ENCODE measurements at regions not wholly inside any gene's neighbourhood (a gene's known extent, or its start where the extent isn't known, plus 50 kb on each side); places are given as distances from the start of the nearest gene placed in this dataset.
"Not testable (repeated sequence)": the region's sequence is repeated elsewhere in the genome, so short reads cannot be mapped to it uniquely, and the experiment has no call there.

DNA sequence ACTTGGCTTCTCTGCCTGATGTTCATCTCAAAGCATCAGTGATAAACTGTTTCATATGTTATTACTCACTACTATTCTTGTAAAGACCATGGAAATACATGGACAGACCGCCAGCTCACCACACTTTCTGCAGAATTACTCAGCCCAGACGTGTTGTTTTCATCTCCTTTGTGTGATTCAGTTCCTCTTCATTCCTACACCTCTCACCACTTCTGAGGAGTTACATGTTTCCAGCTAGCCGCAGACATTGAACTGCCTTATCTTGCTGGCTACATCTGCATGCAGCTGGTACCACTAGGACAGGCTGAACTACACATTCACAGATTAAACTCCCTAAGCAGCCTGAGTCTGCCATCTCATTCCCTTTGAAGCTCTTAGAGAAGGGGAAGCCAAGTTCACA lies 443.2 kb upstream of the FGF16 start:
- DNase-seq: peak; percentile 62

DNA sequence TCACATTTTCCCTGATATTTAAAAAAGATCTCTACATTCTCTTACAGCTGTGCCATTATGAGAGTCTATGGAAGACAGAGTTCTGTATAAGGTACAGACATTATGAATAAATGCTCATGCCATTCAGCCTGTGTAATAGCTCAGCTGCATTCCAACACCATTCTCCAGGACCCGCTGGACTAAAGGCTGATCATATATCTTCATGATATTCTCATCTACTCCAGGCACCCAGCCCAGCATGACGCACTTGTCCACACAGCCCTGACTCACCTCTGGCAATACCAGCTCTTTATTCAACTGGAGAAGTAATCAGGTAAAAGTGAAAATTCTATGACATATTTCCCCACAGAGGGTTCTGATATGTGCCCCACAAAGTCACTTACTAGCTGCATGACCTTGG lies 437.5 kb upstream of the FGF16 start:
- no peak for DNase-seq

DNA sequence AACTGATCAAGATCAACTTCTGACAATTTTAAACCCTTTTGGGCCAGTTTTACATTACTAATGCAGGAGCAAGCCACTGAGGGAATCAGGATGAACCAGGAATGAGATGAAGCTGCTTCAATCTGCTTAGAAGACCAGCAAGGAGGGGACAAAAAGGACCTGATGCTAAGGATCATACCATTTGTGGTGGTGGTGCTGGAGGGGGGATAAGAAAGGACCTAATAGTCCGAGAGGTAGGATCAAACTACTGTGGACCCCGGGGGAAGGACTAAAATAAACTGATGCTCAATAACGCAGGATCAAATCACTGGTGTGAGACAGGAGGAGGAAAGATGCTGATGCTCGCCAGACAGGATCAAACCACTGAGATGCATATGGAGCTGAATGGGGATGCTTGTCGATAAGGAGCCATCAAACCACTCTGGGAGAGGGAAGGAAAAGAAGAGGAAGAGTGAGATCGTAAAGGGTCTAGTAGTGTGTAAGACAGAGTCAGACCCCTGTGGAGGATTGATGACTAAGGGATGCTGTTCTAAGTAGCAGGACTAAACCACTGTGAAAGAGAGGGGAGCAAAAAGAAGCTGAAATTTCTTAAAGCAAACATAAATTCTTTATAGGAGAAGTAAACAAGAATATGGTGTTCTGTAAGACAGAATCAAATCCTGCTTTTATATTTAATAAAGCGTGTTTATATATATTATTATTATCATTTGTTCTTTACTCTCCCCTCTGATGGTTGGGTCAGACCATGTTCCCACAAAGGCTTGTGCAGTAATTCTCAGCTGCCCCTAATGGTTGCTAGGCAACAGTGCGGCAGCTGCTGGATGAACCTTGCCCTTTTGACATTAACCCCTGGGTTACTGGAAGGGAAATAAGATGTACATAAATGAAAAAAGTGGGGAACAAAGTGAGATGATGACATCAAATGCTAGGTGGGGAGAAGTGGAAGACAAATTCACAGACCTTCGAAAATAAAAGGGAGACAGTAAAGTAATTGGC lies 432.5 kb upstream of the FGF16 start:
- DNase-seq: no peak

DNA sequence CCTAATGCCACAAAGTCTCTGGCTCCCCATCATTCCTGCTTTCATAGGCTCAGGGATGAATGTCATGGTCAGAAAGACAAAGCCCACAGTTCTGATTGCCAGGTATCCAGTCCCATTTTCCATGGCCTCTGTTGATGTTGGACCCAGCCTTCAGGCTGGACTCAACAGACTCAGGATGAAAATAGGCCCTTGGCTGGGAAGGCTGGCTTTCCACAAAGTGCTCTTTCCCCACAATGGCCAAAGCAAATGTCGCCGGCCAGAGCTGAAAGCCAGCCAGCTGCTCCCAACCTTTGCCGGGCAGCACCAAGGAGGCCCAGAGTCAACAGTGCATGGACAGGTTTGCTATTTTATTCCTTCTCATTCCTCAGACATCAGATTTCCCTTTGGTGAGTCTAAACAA lies 430.1 kb upstream of the FGF16 start:
- DNase-seq: no peak

DNA sequence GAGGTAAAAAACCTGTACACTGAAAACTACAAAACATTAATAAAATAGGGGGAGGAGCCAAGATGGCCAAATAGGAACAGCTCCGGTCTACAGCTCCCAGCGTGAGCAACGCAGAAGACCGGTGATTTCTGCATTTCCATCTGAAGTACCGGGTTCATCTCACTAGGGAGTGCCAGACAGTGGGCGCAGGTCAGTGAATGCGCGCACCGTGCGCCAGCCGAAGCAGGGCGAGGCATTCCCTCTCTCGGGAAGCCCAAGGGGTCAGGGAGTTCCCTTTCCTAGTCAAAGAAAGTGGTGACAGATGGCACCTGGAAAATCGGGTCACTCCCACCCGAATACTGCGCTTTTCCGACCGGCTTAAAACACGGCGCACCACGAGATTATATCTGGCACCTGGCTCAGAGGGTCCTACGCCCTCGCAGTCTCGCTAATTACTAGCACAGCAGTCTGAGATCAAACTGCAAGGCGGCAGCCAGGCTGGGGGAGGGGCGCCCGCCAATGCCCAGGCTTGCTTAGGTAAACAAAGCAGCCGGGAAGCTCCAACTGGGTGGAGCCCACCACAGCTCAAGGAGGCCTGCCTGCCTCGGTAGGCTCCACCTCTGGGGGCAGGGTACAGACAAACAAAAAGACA lies 400.9 kb upstream of the FGF16 start:
- not testable (repeated sequence) for DNase-seq

DNA sequence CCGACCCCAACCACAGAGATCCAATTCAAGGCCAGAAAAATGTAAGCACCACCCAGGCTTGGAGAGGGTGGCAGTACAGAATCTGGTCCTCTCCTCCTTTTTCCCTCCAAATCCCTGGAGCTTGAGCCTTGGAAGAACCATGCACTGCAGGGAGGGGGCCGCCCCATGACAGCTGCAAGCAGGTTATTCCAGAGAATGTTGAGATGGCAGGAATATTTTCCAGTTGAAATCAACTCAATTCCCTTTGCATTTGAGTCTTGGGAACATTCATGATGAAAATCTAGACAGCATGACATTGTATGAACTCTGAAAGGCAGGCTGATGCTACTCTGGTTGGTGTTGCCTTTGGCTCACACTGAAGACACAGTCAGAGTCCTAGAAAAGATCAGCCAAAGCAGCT lies 386.6 kb upstream of the FGF16 start:
- DNase-seq: no peak

DNA sequence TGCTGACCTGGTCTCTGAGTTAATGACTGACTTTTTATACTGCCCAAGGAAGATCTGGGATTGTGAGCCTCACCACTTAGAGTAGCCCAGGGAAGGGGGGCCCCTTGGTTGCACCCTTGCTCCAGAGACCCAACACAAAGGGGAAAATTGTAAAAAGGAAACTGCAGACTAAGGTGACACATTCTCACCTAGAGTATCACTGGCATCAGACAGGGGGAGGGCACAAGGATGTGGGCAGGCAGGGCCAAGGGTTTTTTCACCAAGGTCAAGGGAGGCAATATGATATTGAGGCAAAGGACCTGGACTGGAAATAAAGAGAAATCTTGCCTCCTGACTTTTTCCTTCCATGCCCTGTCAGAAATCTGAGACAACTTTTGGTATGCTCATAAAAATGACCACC lies 386.2 kb upstream of the FGF16 start:
- DNase-seq: no peak

DNA sequence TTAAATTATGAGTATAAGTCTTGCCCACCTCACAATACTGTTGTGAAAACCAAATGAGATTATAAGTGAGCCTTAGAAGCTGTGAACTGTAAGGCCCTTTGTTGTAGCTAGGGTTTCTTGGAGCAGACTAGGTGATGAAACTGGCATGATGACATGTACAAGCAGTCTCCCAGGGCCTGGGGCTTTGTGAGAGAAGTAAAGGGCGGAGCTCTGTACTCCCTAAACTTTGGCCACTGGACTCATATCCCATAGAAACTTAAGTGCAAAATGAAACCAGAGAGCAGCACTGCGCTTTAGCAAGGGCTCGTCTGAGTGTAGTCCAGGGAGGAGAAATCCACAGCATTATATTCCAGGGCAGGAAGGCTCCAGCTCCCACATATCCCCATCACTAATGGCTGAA lies 385.6 kb upstream of the FGF16 start:
- no peak for DNase-seq

DNA sequence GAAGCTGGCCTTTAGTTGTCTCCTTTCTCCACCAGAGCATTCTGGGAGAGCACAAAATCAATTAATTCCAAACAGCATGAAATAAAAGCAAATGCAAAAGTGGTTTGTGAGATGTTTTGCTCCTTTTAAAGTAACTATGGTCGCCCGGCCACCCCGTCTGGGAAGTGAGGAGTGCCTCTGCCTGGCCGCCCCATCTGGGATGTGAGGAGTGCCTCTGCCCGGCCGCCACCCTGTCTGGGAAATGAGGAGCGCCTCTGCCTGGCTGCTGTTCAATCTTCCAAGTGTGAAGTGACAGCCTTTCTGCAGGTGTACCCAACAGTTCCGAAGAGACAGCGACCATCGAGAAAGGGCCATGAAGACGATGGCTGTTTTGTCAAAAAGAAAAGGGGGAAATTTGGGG lies 381.3 kb upstream of the FGF16 start:
- DNase-seq: no peak

DNA sequence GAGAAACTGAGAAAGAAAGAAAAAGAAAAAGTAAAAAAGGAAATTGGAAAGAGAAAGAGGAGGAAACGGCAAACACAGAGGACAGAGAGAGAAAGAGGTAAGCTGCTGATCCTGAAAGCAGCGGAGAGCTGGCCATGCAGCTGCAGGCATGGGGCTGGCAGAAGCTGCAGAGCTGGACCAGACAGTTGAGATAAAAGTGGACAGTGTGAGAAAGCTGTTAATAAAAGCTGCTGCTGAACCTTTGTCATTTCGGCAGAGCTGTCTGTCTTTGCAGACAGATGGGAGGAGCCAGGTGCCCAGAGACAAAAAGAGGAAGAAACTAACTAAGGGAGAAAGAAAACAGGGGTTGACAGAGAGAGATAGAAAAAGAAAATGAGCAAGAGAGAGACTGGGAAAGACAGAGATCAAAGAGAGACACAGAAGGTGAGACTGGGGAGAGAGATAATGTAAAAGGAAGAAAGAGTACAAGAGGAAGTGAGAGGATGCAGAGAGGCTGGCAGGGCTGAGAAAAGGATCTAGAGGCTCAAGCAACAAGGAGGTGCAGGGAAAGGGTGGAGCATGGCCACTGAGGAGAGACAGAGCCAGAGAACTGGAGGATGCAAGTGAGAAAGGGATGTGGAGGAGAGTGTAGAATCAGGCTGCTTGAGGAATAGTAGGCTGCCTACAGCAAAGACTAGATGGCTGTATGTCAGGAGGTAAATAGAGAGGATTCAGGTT lies 376.8 kb upstream of the FGF16 start:
- DNase-seq: no peak

DNA sequence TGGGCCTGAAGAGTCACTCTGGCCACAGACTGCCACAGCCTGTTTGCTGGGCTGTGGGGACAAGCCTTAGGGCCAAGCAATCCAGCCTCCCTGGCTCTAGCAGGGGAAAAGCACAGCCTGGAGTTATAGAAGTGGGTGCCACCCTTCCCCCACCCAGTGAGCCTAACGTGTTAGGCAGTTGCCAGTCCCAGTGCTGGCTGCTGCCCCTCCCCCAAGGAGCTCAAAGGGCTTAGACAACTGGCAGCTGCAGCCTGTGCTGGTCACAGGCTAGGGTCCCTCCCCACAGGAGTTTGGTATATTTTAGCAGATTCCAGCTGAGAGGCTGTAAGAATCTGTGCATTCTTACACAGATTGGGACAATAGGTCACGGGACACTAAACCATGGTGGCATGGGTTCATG lies 370.3 kb upstream of the FGF16 start:
- DNase-seq: no peak

DNA sequence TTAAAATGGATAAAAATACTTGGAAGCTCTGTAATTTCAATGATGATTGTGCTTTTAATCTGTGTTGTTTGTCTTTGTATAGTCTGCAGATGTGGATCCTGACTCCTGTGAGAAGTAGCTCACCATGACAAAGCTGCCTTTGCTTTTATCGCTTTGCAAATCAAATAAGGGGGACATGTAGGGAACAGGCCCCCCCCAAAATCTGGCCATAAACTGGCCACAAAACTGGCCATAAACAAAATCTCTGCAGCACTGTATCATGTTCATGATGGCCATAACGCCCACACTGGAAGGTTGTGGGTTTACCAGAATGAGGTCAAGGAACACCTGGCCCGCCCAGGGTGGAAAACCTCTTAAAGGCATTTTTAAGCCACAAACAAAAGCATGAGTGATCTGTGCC lies 366.0 kb upstream of the FGF16 start:
- DNase-seq: not testable (repeated sequence)

DNA sequence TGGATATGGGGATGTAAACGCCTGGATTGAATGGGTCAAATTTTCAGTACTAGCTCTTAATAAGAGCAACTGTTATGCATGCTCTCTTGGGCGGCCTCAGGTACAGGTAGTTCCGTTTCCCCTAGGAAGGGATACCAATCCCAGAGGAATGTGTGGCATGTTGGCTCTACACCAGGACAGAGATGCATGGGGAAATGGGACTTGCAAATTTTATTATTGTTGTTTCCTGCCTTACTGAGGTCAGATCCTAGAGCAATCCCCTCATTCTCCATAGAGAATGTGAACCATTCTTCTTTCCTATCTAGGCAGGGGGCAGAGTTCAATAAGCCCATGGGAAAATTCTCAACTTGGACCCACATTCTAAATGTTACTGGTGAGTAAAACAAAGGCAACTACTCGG lies 361.8 kb upstream of the FGF16 start:
- no peak for DNase-seq

DNA sequence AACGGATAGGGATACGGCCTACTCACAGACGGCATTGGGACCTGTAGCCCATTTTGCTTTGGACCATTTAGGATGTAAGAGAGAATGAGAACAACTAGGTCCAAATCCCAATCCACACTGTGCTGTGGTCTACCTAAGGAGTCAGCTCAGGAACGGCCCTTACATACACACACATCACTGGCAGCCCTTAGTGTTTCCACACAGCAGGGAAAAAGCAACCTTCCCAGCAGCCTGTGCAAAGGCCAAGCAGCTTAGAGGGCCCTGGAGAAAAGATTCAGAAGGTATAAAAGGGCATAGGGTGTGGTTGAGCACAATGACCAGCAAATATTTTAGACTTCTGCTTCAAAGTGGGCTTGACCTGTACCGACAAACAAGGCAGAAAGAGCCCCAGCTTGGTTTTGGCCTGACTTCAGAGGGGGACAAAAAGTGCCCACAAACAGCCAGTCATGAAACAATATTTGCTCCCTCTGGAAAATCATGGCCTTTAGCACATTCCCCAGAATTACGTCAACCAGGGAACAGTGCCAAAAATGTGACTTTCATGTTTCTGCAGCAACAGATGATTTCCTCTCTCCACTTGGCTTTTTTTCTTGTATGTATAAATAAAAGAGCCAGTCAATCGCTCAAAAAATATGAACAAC lies 359.5 kb upstream of the FGF16 start:
- no peak for DNase-seq

DNA sequence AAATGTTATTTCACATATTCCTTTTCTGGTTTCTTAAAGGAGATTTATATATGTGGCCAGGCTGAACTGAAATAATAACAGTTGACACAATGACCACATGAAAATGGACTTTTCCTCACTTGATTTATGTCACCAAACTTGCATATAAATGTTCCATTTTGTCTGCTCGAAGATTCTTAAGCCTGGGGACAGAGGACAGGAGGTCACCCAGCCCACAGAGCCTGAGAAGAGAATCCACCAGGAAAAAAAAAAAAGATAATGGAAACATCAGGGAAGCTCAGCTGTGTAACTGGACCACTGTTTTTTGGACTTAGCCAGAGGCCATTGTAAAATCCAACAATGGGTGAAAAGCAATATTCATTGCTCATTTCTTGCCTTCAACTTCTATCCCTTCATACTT lies 359.0 kb upstream of the FGF16 start:
- no peak for DNase-seq

DNA sequence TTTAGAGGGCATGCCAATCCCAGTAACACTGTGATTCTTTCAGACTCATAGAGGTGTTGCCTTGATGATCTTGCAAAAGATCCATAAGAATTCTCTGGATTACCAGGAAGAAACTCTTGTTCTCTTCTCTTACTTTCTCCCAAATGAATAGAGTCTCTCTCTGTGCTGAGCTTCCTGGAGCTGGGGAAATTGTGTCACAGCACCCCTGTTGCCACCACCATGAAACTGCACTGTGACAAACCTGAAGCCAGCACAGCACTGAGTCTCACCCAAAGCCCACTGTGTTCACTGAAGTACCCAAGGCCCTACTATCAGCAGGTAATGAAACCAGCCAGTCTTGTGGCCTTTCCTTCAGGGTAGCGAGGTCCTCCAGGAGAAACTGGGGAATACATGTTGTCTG lies 332.7 kb upstream of the FGF16 start:
- DNase-seq: no peak

DNA sequence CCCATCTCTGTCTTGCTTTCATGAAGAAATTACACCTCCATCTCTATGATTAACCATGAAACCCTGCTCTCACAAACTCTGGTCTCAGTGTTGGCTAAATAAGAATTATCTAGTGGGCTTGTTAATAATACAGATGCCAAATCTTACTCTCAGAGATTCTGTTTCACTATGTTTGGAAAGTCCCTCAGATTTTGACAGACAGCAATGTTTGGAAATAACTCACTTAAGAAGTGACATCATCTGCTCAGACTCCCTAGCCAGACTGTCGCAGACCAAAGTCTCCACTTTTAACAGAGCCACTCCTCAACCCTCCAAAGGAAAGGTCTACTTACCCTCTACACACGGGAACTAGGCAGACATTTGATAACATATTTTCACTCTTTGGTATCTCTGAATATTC lies 328.5 kb upstream of the FGF16 start:
- DNase-seq: no peak

DNA sequence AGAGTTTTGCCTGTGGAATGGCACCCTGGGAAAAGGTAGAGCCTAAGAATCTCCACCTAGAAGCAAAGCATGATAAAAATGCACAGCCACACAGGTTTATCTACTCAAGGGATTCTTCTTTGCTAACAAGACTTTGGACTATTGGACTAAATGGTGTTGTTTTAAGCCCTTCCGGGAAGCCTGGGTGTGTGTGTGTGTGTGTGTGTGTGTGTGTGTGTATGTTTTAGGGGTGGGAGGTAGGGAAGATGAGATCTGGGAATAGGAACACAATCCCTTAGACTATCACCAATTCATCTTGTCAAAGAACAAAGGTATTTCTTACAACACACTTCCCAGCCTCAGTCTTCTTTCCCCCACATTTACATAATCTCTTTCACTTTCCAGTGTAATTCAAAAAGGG lies 327.5 kb upstream of the FGF16 start:
- DNase-seq: no peak

DNA sequence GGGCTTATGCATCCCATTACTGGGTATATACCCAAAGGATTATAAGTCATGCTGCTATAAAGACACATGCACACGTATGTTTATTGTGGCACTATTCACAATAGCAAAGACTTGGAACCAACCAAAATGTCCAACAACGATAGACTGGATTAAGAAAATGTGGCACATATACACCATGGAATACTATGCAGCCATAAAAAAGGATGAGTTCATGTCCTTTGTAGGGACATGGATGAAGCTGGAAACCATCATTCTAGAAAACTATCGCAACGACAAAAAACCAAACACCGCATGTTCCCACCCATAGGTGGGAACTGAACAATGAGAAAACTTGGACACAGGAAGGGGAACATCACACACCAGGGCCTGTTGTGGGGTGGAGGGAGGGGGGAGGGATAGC lies 323.3 kb upstream of the FGF16 start:
- DNase-seq: not testable (repeated sequence)

DNA sequence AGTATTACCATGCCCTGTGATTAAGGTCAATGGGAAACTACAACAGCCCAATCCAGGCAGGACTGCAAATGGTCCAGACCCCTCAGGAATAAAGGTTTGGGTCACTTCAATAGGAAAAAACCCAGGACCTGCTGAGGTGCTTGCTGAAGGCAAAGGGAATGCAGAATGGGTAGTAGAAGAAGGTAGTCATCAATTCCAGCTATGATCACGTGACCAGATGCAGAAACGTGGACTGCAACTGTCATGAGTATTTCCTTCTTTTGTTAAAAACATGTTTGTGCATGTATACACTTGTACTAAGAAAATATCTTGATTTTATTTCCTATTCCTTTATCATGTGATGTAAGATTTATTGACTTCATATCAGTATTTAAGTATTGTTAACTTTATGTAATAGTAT lies 319.6 kb upstream of the FGF16 start:
- not testable (repeated sequence) for DNase-seq

DNA sequence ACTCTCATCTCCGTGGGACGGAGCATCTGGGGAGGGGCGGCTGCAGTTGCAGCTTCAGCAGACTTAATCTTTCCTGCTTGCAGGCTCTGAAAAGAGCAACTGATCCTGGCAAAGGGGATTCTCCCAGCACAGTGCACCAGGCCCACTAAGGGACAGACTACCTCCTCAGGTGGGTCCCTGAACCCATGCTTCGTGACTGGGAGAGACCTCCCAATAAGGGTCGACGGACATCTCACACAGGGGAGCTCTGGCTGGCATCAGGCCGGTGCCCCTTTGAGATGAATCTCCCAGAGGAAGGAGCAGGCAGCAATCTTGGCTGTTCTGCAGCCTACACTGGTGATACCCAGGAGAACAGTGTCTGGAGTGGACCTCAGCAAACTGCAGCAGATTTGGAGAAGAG lies 303.3 kb upstream of the FGF16 start:
- no peak for DNase-seq

DNA sequence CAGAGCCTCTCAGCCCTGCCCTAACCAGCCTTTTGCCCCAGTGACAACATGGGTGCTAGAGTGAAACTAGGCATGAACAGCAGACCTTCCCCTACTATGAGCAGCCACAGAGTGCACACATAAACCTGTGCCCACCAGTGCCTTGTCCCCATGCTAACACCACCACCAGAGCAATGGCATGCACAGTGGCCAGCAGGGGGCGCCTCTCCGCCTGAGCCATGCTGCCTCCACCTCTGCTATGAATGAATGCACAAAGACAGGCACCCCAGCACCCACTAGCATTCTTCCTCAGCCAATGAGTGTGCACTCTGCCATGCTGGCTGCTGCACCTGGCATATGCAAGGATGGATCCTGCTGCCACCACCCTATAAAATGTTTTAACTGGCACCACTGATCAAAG lies 286.9 kb upstream of the FGF16 start:
- peak; percentile 2 for DNase-seq

DNA sequence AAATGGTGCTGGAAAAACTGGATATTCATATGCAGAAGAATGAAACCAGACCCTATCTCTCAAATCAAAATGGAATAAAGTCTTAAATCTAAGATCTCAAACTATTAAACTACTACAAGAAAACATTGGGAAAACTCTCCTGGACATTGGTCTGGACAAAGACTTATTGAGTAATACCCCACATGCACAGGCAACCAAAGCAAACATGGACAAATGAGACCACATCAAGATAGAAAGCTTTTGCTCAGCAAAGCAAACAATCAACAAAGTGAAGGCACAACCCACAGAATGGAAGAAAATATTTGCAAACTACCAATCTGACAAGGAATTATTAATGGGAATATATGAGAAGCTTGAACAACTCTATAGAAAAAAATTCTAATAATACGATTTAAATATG lies 284.4 kb upstream of the FGF16 start:
- no peak for DNase-seq
